COLO668 (cell line): ENCODE measurements at regions not wholly inside any gene's neighbourhood (a gene's known extent, or its start where the extent isn't known, plus 50 kb on each side); places are given as distances from the start of the nearest gene placed in this dataset.
"Not testable (repeated sequence)": the region's sequence is repeated elsewhere in the genome, so short reads cannot be mapped to it uniquely, and the experiment has no call there.

Experiments
- DNase-seq: peaks from one replicate; lab custom pipeline; 2025; ENCODE audit not compliant: unreplicated experiment; lab: John Stamatoyannopoulos, UW

DNA sequence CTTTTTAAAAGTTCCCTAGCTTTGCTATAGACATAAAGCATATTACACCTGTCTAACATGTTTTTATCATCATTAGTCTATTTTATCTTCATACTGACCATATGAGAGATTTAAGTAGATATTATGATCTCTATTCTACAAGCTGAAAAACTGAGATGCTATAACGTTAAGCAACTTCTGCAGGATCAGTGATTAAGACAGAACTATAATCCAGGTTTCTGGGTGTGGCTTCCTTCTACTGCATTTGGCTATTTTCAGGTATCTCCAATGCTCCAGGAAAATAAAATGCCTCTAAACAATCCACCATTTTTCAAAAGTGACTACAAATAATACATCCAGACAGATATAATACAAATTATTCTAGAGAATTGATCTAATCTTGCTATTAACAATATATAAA lies 53.4 kb downstream of the RGS2 start:
- DNase-seq, result no peak

- no peak for DNase-seq
Observed at GRCh38 chr1:192866241-192866868, 57.5 kb downstream of the RGS2 start.

DNA sequence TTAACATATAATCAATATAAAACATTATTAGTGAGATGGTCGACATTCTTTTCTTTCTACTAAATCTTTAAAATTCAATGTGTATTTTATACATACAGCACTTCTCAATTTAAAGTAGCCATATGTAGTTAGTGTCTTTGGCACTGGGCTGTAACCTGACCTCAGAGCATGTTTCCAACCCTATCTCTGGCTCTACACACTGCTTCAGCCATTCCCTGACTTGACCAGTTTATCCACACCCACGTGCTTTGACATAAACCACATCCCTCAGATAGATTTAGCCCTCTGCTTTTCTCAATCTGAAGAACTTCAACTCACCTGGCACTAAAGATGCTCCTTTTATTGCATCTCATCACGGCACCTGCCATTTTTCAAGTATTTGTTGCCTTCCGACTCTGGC lies 58.3 kb downstream of the RGS2 start:
- no peak for DNase-seq

DNA sequence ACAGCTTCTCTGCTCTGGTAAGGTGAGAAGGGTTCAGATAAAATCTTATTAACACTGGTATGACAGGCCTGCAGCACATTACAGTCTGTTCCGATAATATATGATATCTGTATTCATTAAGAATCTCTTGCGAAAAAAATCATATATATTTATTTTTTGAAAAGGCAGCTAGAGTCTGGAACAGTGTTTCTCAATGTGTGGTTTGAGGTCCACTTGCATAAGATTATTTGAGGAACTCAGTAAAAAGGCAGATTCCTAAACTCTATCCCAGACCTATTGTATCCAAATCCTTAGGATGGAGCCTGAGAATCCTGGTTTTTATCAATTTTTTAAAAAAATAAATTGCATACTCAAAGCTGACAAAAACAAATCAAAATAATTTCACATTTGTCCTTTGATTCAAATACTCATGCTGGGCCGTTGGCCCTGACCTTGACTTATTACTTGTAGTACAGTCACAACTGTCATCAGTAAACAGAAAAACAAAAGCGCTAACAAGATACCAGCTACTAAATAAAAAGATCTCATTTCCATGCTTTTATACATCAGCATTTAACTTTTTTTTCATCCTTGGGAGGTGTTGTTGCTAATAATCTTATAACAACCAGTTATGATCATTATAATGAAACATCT lies 60.6 kb downstream of the RGS2 start:
- DNase-seq, result no peak

- no peak for DNase-seq
Observed at GRCh38 chr1:192872010-192872409, 63.2 kb downstream of the RGS2 start.

GRCh38 chr1:192873836-192874235 lies 65.0 kb downstream of the RGS2 start:
- DNase-seq, result no peak

GRCh38 chr1:192876633-192877032 lies 67.8 kb downstream of the RGS2 start:
- no peak for DNase-seq

GRCh38 chr1:192877283-192877886 lies 68.5 kb downstream of the RGS2 start:
- no peak for DNase-seq

DNA sequence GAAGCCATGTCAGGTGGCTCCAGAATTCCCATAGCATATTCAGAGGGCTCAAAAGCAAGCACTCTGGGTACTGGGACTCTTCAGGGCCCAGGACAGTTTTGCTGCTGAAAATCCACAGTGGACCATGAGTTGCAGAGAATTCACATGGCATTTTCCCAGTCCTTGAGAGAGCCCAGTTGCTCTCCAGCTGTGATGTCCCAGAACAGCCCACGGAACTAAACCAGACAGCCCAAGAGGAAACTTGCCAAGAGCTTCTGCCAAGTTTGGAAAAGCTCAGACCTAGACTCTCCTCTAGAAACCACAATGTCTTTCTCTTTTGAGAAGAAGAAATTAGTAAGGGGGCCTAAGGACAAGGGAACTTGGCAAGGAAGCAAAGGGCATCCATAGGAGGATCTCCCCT lies 69.4 kb downstream of the RGS2 start:
- DNase-seq, result no peak

GRCh38 chr1:192879406-192879805 lies 70.6 kb downstream of the RGS2 start:
- no peak for DNase-seq

- DNase-seq, result no peak
Observed at GRCh38 chr1:192880231-192880630, 71.4 kb downstream of the RGS2 start.

DNA sequence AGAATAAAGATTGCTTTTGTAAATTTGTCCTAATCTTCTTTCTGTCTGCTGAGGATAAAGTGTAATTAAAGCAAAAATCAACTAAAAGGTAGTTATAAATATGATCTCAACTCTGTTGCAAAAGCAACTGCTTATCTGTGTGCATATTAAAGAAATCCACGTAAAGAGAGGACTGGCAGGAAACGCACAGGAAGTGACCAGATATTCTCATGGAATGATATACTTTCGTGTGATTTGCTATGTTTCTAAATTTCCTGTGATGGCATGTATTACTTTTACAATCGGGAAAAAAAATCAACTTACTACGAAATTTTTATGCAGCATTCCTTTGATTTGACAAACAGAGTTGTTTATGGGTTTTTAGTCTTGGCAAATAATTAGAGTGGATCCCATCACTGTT lies 75.4 kb downstream of the RGS2 start:
- DNase-seq, result no peak

DNA sequence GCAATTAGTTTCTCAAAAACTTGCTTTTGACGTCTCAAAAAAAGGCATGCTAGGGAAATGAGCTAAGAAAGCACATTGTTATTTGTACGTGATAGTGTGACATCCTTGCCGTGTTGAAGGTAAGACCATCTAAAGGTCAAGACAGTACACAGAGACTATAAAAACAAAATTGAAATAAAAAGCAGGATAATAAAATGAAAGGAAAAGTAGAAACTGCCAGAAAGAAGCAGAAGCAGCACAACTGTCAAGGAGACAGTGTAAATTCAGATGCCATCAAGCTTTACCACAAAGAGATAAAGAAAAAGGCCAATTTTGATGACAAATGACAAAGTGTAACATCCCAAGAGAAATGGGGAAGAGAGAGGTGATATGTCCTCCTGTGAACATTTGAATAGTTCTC lies 76.5 kb downstream of the RGS2 start:
- not testable (repeated sequence) for DNase-seq

- no peak for DNase-seq
Observed at GRCh38 chr1:192887426-192887825, 78.6 kb downstream of the RGS2 start.

DNA sequence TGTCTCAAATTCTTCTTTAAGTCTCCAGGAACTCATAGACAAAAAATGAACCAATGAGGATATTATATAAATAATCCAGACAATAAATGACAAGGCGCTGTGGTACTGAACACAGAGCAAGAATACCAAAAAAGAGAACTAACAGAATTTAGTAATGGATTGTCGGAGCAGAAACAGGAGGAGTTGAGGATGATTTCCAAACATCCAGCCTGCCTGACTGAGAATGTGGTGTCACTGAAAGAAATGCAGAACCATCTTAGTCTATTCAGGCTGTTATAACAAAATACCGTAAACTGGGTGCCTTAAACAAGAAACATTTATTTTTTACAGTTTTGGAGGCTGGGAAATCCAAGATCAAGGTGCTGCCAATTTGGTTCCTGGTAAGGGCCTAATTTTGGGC lies 79.7 kb downstream of the RGS2 start:
- DNase-seq, result no peak

DNA sequence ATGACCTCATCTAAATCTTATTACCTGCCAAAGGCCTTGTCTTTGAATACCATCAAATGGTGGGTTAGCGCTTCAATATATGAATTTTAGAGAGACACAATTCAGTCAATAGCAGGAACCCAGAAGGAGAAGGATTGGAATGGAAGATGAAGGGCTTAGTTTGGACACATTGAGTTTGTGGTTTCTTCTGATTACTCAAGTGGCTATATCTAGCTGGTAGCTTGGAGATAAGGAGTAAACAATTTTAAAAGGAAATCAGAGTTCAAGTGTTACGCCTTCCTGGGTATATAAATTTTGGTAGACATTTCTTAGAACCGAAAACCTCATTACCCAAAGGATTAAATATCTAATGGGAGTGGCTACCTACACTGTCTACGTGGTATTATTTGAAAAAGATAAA lies 80.2 kb downstream of the RGS2 start:
- no peak for DNase-seq

GRCh38 chr1:192890134-192890533 lies 81.3 kb downstream of the RGS2 start:
- DNase-seq, result no peak

DNA sequence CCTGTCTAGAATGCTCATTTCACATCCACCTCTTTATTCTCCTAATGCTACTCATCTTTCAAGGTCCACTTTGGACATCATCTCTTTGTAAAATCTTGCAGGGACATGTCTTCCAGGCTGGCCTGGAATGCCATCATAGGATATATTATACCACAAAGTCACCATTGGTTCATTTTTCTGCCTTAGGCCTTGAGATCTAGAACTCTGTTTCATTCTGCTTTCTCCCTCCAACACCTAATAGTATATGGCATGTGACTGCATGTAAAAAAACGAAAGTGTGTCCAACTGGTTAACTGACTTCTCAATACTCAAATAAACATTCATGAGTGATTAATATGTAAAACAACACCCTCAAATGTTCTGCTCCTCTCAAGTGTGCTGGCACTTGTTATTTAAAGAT lies 84.1 kb downstream of the RGS2 start:
- DNase-seq, result no peak

- not testable (repeated sequence) for DNase-seq
Observed at GRCh38 chr1:192895487-192895886, 86.6 kb downstream of the RGS2 start.

DNA sequence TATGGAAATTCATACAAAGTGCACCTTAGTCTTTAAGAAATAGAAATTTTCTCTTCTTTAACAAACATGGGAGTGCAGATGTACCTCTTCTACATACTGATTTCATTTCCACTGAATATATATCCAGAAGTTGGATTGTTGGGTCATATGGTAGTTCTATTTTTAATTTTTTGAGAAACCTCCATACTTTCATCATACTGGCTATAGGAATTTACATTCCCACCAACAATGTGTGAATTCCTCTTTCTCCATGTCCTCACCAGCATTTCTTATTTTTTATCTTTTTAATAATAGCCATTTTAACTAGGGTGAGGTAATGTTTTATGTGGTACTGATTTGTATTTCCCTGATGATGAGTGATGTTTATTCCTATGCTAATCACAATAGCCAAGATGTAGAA lies 87.5 kb downstream of the RGS2 start:
- DNase-seq, result no peak

DNA sequence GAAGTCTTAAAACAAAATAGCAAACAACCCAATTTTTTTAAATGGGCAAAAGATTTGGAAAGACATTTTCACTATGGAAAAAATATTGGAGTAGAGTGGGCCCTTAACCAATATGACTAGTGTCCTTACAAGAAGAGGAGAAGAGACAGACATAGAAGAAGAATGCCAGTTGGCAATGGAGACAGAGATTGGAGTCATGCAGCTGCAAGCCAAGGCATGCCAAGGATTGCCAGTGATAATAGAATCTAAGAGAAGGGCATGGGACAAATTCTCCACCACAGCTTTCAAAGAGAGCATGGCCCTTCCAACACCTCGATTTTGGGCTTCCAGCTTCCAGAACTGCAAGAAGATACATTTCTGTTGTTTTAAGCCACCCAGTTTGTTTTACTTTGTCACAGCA lies 92.7 kb downstream of the RGS2 start:
- no peak for DNase-seq

DNA sequence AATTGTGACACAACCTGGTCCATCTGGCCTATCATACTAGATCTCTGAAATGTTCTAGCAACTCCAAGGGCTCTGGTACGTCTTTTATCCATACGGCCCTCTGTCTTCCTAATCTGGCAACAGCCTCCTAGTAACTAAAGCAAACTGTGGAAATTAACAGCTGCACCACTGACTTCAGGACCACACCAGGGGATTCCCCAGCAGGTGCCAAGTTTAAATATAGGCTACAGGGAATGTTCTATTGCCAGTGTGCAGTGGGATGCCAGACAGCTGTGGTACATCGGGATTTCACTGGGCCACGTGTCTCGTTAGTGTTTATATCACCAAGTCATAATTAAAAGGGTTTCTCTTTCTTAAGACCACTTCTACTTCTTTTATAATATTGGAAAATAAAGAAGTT lies 94.3 kb downstream of the RGS2 start:
- peak; percentile 78 for DNase-seq

GRCh38 chr1:192904438-192904895 lies 95.6 kb downstream of the RGS2 start:
- DNase-seq, result no peak
